Karpas-422 (cell line): ENCODE measurements at regions not wholly inside any gene's neighbourhood (a gene's known extent, or its start where the extent isn't known, plus 50 kb on each side); places are given as distances from the start of the nearest gene placed in this dataset.

ENCODE experiments used
- DNase-seq: peaks from one replicate; pipeline ENCODE4 v3.0.0-alpha.2; 2015
- H2AFZ ChIP-seq: fragments of 200-600 bp; sonication (generic); 2 replicates; pipeline ENCODE4 v1.6.1; 2014; ENCODE audit warnings: antibody characterized with exemption, low read length, mixed read lengths
- H3K27ac ChIP-seq: fragments of 200-600 bp; sonication (generic); 2 replicates; pipeline ENCODE4 v1.5.1; 2014; ENCODE audit warnings: mild to moderate bottlenecking, low read length, moderate library complexity
- H3K27me3 ChIP-seq: fragments of 200-600 bp; sonication (generic); 2 replicates; pipeline ENCODE4 v1.6.1; 2014; ENCODE audit warnings: low read length, mixed read lengths
- H3K36me3 ChIP-seq: fragments of 200-600 bp; sonication (generic); 2 replicates; pipeline ENCODE4 v1.6.1; 2014; ENCODE audit warnings: low read length, mixed read lengths; ENCODE audit not compliant: insufficient read depth
- H3K4me1 ChIP-seq: fragments of 200-600 bp; sonication (generic); 2 replicates; pipeline ENCODE4 v1.6.1; 2014; ENCODE audit warnings: mild to moderate bottlenecking, low read length, mixed read lengths
- H3K4me2 ChIP-seq: fragments of 200-600 bp; sonication (generic); 2 replicates; pipeline ENCODE4 v1.6.1; 2014; ENCODE audit warnings: low read length, low read depth, mild to moderate bottlenecking; ENCODE audit not compliant: poor library complexity, severe bottlenecking
- H3K4me3 ChIP-seq: fragments of 200-600 bp; sonication (generic); 2 replicates; pipeline ENCODE4 v1.5.1; 2014; ENCODE audit warnings: mild to moderate bottlenecking, antibody characterized with exemption, low read length, mixed read lengths
- H3K79me2 ChIP-seq: fragments of 200-600 bp; sonication (generic); 2 replicates; pipeline ENCODE4 v1.6.1; 2014; ENCODE audit warnings: mild to moderate bottlenecking, low read length, mixed read lengths
- H3K9ac ChIP-seq: fragments of 200-600 bp; sonication (generic); 2 replicates; pipeline ENCODE4 v1.6.0; 2014; ENCODE audit warnings: low read length
- H3K9me2 ChIP-seq: fragments of 200-600 bp; sonication (generic), shearing (Covaris generic); replicated peaks from 2 replicates; pipeline ENCODE4 v1.6.0; 2014; ENCODE audit warnings: mild to moderate bottlenecking, low read length, moderate library complexity; ENCODE audit not compliant: insufficient read depth
- H3K9me3 ChIP-seq: fragments of 300-700, 200-600 bp; sonication (generic); 2 replicates; pipeline ENCODE4 v1.6.1; 2014; ENCODE audit warnings: low read length, mixed read lengths
- H4K20me1 ChIP-seq: fragments of 200-600 bp; sonication (generic); 2 replicates; pipeline ENCODE4 v1.6.1; 2014; ENCODE audit warnings: mild to moderate bottlenecking, antibody characterized with exemption, low read length, low read depth; ENCODE audit not compliant: insufficient read depth

DNA sequence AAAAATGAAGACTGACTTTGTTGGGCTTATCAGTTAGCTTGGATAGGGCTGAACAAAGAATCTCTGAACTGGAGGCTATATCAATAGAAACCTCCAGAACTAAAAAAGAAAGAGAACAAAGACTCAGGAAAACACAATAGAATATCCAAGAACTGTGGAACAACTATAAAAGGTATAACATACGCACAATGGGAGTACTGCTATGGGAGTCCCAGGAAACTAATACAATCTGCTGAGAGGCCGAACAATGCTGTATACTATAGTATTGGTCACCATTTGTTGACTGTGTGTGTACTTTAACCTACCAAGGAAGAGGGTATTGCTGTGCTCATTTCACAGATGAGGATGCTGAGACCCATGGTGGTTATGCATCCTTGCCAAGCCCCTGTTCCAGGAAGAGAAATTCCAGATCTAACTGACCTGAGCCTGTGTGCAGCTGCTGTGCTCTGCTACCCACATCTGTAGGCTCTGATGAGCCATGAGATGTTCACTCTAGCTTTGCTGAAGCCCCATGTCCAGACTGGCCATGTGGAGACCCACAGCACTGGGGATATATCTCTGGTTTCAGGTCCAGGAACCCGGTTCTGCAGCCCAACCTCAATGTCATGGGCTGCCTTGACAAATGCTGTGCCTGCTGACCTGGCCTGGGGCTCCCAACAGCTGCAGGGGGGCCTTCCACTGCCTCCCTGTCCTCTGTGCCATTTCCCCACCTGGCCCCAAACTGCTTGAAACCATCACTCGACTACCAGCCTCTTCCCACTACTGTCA lies 254.3 kb upstream of the TNRC6C start:
- H3K4me3 ChIP-seq, result no peak overlapping the region
- H3K9ac ChIP-seq, result no peak overlapping the region
- H3K27ac ChIP-seq, result no peak overlapping the region
- H3K27me3 ChIP-seq, result no peaks in the 10 kb centered on the region
- no peaks in the 10 kb centered on the region for H3K4me1 ChIP-seq
- 0 out of 2 replicates have a peak, but pooled peaks cover 2% of the 10 kb centered on the region for H3K9me3 ChIP-seq
- H3K79me2 ChIP-seq, result no peaks in the 10 kb centered on the region
- H3K4me2 ChIP-seq, result no peak overlapping the region
- no peak overlapping the region for H2AFZ ChIP-seq
- no peak for DNase-seq
- H4K20me1 ChIP-seq, result no peaks in the 10 kb centered on the region
- H3K9me2 ChIP-seq, result no peaks in the 10 kb centered on the region
- H3K36me3 ChIP-seq, result no peaks in the 10 kb centered on the region

DNA sequence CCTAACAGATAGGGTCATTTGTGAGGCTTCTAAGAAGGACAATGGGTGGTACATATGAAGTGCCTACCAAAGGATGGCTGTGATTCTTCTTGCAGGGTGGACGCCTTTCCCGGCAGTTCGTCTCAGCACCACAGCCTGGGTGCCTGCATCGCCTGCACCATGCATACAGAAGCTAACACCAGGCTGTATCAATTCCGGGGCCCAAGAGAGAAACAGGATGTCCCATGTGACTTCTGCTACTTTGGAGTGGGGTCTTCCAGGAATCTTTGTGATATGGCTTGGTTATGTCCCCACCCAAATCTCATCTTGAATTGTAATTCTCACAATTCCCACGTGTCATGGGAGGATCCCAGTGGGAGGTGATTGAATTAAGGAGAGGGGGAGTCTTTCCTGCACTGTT lies 251.6 kb upstream of the TNRC6C start:
- H3K27me3 ChIP-seq, result no peaks in the 10 kb centered on the region
- DNase-seq, result no peak
- 0 out of 2 replicates have a peak, but pooled peaks cover 2% of the 10 kb centered on the region for H3K9me3 ChIP-seq
- H3K4me1 ChIP-seq, result no peaks in the 10 kb centered on the region
- no peak overlapping the region for H3K4me3 ChIP-seq
- H3K9ac ChIP-seq, result no peak overlapping the region
- H3K9me2 ChIP-seq, result no peaks in the 10 kb centered on the region
- no peak overlapping the region for H3K4me2 ChIP-seq
- no peak overlapping the region for H3K27ac ChIP-seq
- H3K79me2 ChIP-seq, result no peaks in the 10 kb centered on the region
- no peaks in the 10 kb centered on the region for H4K20me1 ChIP-seq
- H2AFZ ChIP-seq, result no peak overlapping the region
- no peaks in the 10 kb centered on the region for H3K36me3 ChIP-seq

DNA sequence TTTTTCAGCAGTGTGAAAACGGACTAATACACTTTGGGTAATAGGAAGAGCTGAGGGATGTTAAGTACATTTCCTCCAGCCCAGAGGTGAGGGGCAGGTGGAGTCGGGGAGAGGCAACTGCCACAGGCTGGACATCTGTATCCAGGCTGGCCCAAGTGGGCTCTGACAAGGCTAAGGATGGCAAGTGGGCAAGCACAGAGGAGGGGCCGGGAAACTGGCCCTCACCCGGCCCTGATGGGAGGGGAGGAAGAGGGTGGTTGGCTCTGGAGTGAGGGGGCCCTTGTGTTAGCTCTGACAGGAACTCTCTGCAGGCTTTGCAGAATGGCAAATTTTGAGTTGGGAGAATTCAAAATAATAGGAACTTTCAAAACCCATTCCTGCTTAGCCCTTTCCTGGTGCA lies 251.0 kb upstream of the TNRC6C start:
- H3K27me3 ChIP-seq, result no peaks in the 10 kb centered on the region
- H3K9me3 ChIP-seq, result no peaks in the 10 kb centered on the region
- no peaks in the 10 kb centered on the region for H3K36me3 ChIP-seq
- no peaks in the 10 kb centered on the region for H3K9me2 ChIP-seq
- H4K20me1 ChIP-seq, result no peaks in the 10 kb centered on the region
- DNase-seq, result no peak
- H3K79me2 ChIP-seq, result no peaks in the 10 kb centered on the region
- no peak overlapping the region for H3K9ac ChIP-seq
- H2AFZ ChIP-seq, result no peak overlapping the region
- no peaks in the 10 kb centered on the region for H3K4me1 ChIP-seq
- H3K27ac ChIP-seq, result no peak overlapping the region
- no peak overlapping the region for H3K4me3 ChIP-seq
- H3K4me2 ChIP-seq, result no peak overlapping the region

DNA sequence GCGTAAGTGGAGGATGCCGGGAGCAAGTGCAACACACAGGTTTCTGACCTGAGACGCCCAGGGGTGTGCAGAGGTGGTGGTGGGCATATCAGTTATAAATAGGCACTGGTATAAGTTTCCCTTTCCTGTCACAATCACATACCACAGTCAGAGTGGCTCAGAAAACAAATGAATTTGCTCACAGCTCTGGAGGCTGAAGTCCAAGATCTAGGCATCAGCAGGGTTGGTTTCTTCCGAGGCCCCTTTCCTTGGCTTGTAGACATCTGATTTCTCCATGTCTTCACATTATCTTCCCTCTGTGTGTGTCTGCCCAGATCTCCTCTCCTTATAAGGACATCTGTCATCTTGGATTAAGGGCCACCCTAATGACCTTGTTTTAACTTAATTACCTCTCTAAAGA lies 250.5 kb upstream of the TNRC6C start:
- H3K27ac ChIP-seq, result no peak overlapping the region
- no peaks in the 10 kb centered on the region for H3K79me2 ChIP-seq
- H3K4me1 ChIP-seq, result no peaks in the 10 kb centered on the region
- no peaks in the 10 kb centered on the region for H3K27me3 ChIP-seq
- no peaks in the 10 kb centered on the region for H3K9me2 ChIP-seq
- H3K9me3 ChIP-seq, result no peaks in the 10 kb centered on the region
- H3K9ac ChIP-seq, result no peak overlapping the region
- no peaks in the 10 kb centered on the region for H4K20me1 ChIP-seq
- no peak overlapping the region for H2AFZ ChIP-seq
- no peak for DNase-seq
- H3K4me3 ChIP-seq, result no peak overlapping the region
- H3K4me2 ChIP-seq, result no peak overlapping the region
- H3K36me3 ChIP-seq, result no peaks in the 10 kb centered on the region

DNA sequence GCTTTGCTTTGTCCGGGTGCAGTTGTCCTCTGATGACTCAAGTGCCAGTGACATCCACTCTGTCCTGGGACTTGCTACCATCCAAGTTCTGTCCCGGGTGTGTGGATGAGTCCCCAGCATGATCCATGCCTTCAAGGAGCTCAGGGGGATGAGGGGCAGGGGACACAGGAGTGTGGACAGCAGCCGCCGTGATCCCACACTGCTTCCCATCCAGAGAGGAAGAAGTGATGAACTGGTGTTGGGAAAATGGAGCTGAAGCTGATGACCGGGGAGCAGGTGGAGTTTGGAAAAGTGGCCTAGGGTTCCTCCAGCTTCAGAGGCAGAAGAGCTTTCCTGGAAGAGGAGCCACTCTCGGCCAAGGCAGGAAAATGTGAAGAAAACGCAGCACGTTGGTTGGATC lies 249.6 kb upstream of the TNRC6C start:
- Histone ChIP-seq H3K79me2 (no peaks in the 10 kb centered on the region), H3K27ac (no peak overlapping the region), H3K27me3 (no peaks in the 10 kb centered on the region), H3K4me2 (no peak overlapping the region), H3K9me2 (no peaks in the 10 kb centered on the region), H3K36me3 (no peaks in the 10 kb centered on the region), H2AFZ (no peak overlapping the region), H3K4me3 (no peak overlapping the region), H3K4me1 (no peaks in the 10 kb centered on the region), H4K20me1 (no peaks in the 10 kb centered on the region), H3K9me3 (no peaks in the 10 kb centered on the region), H3K9ac (no peak overlapping the region)
- no peak for DNase-seq

DNA sequence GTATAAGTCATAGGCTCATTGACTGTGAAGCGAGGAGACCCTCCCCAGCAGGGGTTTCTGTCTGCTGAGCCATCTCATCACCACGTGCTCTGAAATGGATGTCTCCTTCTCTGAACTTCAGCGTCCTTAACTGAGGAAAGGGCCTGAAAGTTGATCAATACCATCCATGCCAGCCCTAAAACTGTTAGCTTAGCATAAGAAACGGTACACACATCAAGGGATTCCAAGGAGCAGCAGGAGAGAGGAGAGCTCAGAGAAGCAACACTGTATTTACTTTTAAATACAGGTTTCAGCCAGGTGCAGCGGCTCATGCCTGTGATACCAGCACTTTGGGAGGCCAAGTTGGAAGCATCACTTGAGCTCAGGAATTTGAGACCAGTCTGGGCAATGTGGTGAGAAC lies 248.9 kb upstream of the TNRC6C start:
- Histone ChIP-seq H3K27me3 (no peaks in the 10 kb centered on the region), H2AFZ (no peak overlapping the region), H3K79me2 (no peaks in the 10 kb centered on the region), H4K20me1 (no peaks in the 10 kb centered on the region), H3K9ac (no peak overlapping the region), H3K9me2 (no peaks in the 10 kb centered on the region), H3K9me3 (no peaks in the 10 kb centered on the region), H3K27ac (no peak overlapping the region), H3K36me3 (no peaks in the 10 kb centered on the region), H3K4me1 (no peaks in the 10 kb centered on the region), H3K4me2 (no peak overlapping the region), H3K4me3 (no peak overlapping the region)
- no peak for DNase-seq

DNA sequence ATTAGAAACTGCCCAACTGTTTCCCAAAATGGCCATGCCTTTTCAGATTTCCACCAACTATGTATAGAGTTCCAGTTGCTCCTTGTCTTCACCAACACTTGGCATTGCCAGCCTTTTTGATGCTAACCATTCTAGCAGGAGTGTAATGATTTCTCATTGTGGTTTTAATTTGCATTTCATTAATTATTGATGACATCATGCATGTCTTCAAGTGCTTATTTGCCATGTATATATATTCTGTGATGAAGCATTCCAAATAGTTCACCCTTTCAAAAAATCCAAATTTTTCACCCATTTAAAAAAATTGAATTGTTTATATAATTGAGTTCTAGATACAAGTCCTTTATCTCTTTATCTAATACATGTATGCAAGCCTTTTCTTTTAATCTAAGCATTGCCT lies 245.9 kb upstream of the TNRC6C start:
- no peaks in the 10 kb centered on the region for H3K79me2 ChIP-seq
- no peak overlapping the region for H3K4me3 ChIP-seq
- DNase-seq, result no peak
- no peaks in the 10 kb centered on the region for H3K9me3 ChIP-seq
- no peak overlapping the region for H2AFZ ChIP-seq
- no peaks in the 10 kb centered on the region for H3K4me1 ChIP-seq
- no peaks in the 10 kb centered on the region for H4K20me1 ChIP-seq
- H3K4me2 ChIP-seq, result no peak overlapping the region
- H3K9ac ChIP-seq, result no peak overlapping the region
- no peaks in the 10 kb centered on the region for H3K27me3 ChIP-seq
- no peaks in the 10 kb centered on the region for H3K36me3 ChIP-seq
- H3K27ac ChIP-seq, result no peak overlapping the region
- H3K9me2 ChIP-seq, result no peaks in the 10 kb centered on the region

DNA sequence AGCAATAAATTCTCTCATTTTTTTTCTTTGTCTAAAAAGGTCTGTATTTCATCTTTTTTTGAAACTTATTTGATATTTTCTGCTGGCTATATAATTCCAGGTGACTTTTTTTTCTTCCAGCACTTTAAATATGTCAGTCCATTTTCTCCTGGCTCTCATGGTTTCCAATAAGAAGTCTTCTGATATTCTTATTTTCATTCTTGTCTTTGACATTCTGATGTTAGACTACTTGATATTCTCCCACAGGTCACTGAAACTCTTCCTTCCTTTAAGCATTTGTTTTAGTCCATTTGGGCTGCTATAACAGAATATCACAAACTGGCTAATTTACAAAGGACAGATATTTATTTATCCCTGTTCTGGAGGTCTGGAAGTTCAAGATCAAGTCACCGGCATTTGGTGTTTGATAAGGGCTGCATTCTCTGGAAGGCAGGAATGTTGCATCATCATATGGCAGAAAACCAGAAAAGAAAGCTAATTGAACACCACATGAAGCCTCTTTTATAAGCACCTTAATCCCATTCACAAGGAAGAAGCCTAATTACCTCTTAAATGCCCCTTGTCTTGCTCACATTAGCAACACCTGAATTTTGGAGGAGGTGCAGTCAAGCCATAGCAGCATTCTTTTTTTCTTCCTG lies 242.1 kb upstream of the TNRC6C start:
- no peak overlapping the region for H3K4me3 ChIP-seq
- H2AFZ ChIP-seq, result no peak overlapping the region
- H3K4me2 ChIP-seq, result no peak overlapping the region
- H3K9me2 ChIP-seq, result no peaks in the 10 kb centered on the region
- H4K20me1 ChIP-seq, result no peaks in the 10 kb centered on the region
- no peaks in the 10 kb centered on the region for H3K4me1 ChIP-seq
- no peaks in the 10 kb centered on the region for H3K9me3 ChIP-seq
- no peaks in the 10 kb centered on the region for H3K36me3 ChIP-seq
- no peak overlapping the region for H3K27ac ChIP-seq
- DNase-seq, result no peak
- no peaks in the 10 kb centered on the region for H3K27me3 ChIP-seq
- no peaks in the 10 kb centered on the region for H3K79me2 ChIP-seq
- no peak overlapping the region for H3K9ac ChIP-seq
